Glutamatergic neuron (in vitro differentiated cells): ENCODE measurements at regions not wholly inside any gene's neighbourhood (a gene's known extent, or its start where the extent isn't known, plus 50 kb on each side); places are given as distances from the start of the nearest gene placed in this dataset.

Source experiments
- DNase-seq: peaks from one replicate; pipeline ENCODE4 v3.0.0; 2022
- H3K27ac Mint-ChIP-seq: one replicate; pipeline ENCODE4 v1.8.0; 2020; ENCODE audit warnings: mild to moderate bottlenecking, mixed read lengths, inconsistent platforms; ENCODE audit not compliant: unreplicated experiment
- H3K27me3 Mint-ChIP-seq: one replicate; pipeline ENCODE4 v1.8.0; 2020; ENCODE audit warnings: mild to moderate bottlenecking, moderate library complexity, mixed read lengths, inconsistent platforms; ENCODE audit not compliant: unreplicated experiment
- H3K36me3 Mint-ChIP-seq: one replicate; pipeline ENCODE4 v1.8.0; 2020; ENCODE audit warnings: mild to moderate bottlenecking, mixed read lengths, inconsistent platforms; ENCODE audit not compliant: unreplicated experiment
- H3K4me1 Mint-ChIP-seq: one replicate; pipeline ENCODE4 v1.8.0; 2020; ENCODE audit warnings: mild to moderate bottlenecking, low read depth, mixed read lengths, inconsistent platforms; ENCODE audit not compliant: unreplicated experiment
- H3K4me3 Mint-ChIP-seq: one replicate; pipeline ENCODE4 v1.8.0; 2020; ENCODE audit warnings: mild to moderate bottlenecking, mixed read lengths, inconsistent platforms; ENCODE audit not compliant: unreplicated experiment
- H3K9me3 Mint-ChIP-seq: one replicate; pipeline ENCODE4 v1.8.0; 2020; ENCODE audit warnings: mild to moderate bottlenecking, moderate library complexity, mixed read lengths, inconsistent platforms; ENCODE audit not compliant: unreplicated experiment
- TF ChIP-seq, protein P1 (sequence below): fragments of 200-600 bp; sonication (generic); IDR thresholded peaks from one replicate; pipeline ENCODE4 v1.5.0; 2021; ENCODE audit not compliant: partially characterized antibody, unreplicated experiment

DNA sequence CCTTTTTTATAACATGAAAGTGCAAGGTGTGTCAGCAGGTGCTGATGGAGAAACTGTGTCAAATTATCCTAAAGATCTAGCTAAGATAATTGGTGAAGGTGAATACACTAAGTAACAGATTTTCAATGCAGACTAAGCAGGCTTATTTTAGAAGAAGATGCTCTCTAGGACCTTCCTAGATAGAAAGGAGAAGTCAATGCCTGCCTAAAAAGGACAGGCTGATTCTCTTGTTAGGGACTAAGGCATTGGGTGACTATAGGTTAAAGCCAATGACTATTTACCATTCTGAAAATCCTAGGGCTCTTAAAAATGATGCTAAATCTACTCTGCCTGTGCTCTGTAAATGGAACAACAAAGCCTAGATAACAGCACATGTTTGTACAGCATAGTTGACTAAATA, 1682.4 kb downstream of the MAT2B start:
- DNase-seq: no peak
- TF ChIP-seq, protein P1, sequence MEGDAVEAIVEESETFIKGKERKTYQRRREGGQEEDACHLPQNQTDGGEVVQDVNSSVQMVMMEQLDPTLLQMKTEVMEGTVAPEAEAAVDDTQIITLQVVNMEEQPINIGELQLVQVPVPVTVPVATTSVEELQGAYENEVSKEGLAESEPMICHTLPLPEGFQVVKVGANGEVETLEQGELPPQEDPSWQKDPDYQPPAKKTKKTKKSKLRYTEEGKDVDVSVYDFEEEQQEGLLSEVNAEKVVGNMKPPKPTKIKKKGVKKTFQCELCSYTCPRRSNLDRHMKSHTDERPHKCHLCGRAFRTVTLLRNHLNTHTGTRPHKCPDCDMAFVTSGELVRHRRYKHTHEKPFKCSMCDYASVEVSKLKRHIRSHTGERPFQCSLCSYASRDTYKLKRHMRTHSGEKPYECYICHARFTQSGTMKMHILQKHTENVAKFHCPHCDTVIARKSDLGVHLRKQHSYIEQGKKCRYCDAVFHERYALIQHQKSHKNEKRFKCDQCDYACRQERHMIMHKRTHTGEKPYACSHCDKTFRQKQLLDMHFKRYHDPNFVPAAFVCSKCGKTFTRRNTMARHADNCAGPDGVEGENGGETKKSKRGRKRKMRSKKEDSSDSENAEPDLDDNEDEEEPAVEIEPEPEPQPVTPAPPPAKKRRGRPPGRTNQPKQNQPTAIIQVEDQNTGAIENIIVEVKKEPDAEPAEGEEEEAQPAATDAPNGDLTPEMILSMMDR: no peak
- Mint-ChIP-seq H3K36me3 (no peaks in the 10 kb centered on the region), H3K9me3 (peaks cover 4% of the 10 kb centered on the region), H3K4me3 (no peak overlapping the region), H3K27me3 (no peaks in the 10 kb centered on the region), H3K4me1 (no peaks in the 10 kb centered on the region), H3K27ac (no peak overlapping the region)

DNA sequence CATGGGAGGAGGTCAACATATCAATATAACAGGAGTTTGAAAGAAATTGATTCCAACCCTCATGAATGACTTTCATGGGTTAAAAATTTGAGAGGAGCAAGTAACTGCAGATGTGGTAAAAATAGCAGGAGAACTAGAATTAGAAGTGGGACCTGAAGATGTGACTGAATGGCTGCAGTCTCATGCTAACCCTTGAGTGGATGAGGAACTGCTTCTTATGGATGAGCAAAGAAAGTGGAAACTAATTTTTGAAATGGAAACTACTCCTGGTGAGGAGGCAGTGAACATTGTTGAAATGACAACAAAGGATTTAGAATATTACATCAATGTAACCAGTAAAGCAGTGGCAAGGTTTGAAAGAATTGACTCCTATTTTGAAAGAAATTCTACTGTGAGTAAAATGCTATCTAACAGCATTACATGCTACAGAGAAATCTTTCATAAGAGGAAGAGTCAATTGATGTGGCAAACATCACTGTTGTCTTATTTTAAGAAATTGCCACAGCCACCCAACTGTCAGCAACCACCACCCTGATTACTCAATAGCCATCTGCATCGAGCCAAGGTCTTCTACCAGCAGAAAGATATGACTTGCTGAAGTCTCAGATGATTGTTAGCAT, 1683.2 kb downstream of the MAT2B start:
- H3K9me3 Mint-ChIP-seq: peaks cover 4% of the 10 kb centered on the region
- H3K27ac Mint-ChIP-seq: no peak overlapping the region
- no peaks in the 10 kb centered on the region for H3K4me1 Mint-ChIP-seq
- TF ChIP-seq, protein P1: no peak
- H3K27me3 Mint-ChIP-seq: no peaks in the 10 kb centered on the region
- no peaks in the 10 kb centered on the region for H3K36me3 Mint-ChIP-seq
- DNase-seq: no peak
- no peak overlapping the region for H3K4me3 Mint-ChIP-seq

DNA sequence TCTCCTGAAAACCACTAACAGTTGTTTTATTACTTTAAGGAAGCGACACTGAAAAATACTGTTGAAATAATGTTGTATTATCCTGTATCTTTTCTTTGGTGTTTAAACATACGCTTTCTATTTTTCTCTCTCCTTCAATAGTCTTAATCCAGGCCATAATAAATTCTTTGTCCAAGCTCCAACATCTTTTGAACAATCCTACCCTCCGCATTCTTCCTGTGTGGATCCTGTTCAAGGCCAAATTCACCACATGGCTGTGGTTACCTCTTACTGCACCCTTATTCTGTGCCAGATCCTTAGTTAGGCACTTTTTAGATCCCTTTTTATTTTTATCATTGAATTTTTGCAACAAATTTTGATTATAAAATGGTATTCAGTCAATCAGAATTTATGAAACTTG, 1691.5 kb downstream of the MAT2B start:
- H3K4me3 Mint-ChIP-seq: no peak overlapping the region
- TF ChIP-seq, protein P1: no peak
- no peak for DNase-seq

DNA sequence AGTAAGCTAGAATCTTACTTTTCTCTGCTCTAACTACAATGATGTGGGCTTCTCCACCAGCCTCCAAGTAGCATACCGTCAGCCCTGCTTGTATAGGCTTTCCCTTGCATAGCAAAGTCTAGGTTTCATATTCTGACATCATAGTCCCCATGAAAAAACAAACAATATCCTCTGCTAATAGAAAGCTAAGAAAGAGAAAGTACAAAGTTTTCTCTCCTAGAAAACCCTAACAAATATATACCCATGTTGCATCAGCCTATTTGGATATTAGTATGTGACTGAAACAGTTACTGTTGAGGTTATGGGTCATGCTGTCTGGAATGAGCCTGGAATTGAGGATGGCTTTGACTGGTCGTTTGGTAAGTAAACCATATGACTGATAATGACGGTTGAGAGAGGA, 1696.0 kb downstream of the MAT2B start:
- Mint-ChIP-seq H3K27ac (no peak overlapping the region), H3K4me3 (no peak overlapping the region), H3K9me3 (peaks cover 1% of the 10 kb centered on the region), H3K36me3 (no peaks in the 10 kb centered on the region), H3K4me1 (no peaks in the 10 kb centered on the region), H3K27me3 (no peaks in the 10 kb centered on the region)
- TF ChIP-seq, protein P1: no peak
- no peak for DNase-seq

More for the DNA sequence above, 1691.5 kb downstream of the MAT2B start:
- no peaks in the 10 kb centered on the region for H3K27me3 Mint-ChIP-seq
- no peaks in the 10 kb centered on the region for H3K4me1 Mint-ChIP-seq
- no peak overlapping the region for H3K27ac Mint-ChIP-seq
- no peaks in the 10 kb centered on the region for H3K36me3 Mint-ChIP-seq
- peaks cover 3% of the 10 kb centered on the region for H3K9me3 Mint-ChIP-seq

DNA sequence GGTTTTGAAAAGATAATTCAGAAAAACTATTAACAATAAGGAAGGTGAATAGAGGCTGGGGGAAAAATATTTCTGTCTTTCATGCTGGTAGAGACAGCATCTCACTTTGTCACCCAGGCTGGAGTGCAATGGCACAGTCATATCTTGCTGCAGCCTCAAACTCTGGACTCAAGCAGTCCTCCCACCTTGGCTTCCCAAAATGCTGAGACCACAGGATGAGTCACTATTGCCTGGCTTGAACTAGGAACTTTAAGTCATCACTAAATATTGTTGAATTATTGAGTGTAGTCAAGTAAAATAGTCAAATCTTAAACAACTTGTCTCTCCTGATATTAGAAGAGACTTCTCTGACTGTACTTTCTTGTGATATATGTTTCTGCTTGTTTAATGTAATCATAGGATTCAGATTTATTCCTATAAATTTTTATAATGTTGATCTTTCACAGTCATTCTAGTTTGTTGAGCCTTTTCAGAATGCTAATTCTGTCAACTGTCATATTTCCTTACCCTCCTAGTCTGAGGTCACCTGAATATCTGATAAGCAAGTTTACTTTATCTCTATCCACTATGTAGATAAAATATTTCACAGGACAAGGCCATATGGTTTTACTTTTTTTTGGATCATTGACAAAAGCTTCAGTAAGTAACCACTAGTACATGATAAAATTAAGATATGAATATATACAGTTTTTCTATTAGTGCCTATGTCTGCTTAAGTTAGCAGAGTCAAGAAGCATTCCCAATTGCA, 1696.5 kb downstream of the MAT2B start:
- Mint-ChIP-seq H3K36me3 (no peaks in the 10 kb centered on the region), H3K4me3 (no peak overlapping the region), H3K27ac (no peak overlapping the region), H3K4me1 (no peaks in the 10 kb centered on the region), H3K9me3 (peaks cover 1% of the 10 kb centered on the region), H3K27me3 (no peaks in the 10 kb centered on the region)
- DNase-seq: no peak
- TF ChIP-seq, protein P1: no peak
